Body of pancreas (tissue), 4 donors: ENCODE measurements at regions not wholly inside any gene's neighbourhood (a gene's known extent, or its start where the extent isn't known, plus 50 kb on each side); places are given as distances from the start of the nearest gene placed in this dataset.

Source experiments
- CTCF ChIP-seq, 7 experiments: fragments of 450-650 bp in 4 of 7; fragments of 200-600 bp in 3 of 7; sonication (generic) in 3 of 7; IDR thresholded peaks; one replicate each; pipeline ENCODE4 v1.5.1; 2016 to 2019; ENCODE audit warnings: antibody characterized with exemption in 7 of 7
- POLR2A ChIP-seq, 3 donors: fragments of 450-650 bp; IDR thresholded peaks; one replicate each; pipeline ENCODE4 v1.6.1; 2016; ENCODE audit warnings: antibody characterized with exemption in 3 of 3, mild to moderate bottlenecking in 2 of 3

DNA sequence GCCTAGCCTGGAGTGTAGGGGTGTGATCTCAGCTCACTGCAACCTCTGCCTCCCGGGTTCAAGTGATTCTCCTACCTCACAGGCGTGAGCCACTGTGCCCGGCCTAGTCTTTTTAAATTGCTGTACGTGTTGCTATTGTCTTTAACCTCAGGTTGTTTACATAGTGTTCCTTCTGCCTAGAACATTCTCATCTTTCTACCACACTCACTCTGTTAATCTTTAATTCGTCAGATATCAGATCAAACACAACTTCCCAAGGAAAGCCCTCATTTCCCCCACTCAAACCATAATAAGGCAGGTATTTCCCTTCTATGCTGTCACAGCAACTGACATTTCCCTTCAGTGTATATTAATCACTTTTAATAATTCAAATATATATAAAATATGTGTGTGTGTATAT lies 1310.0 kb upstream of the C9orf72 start:
- TF ChIP-seq POLR2A (IDR thresholded peaks at IDR 0.05), result no peak
- no peak for TF ChIP-seq CTCF (IDR thresholded peaks at IDR 0.05)
